HEK293 (cell line): ENCODE measurements at regions not wholly inside any gene's neighbourhood (a gene's known extent, or its start where the extent isn't known, plus 50 kb on each side); places are given as distances from the start of the nearest gene placed in this dataset.

Experiments
- CTCF ChIA-PET: fragments of 350-600 bp; formaldehyde crosslinking; extraction: SDS; loops from one replicate; lab custom pipeline; 2021; ENCODE audit warnings: antibody characterized with exemption; lab: Yijun Ruan, JAX
- POLR2A ChIA-PET: fragments of 300-600 bp; formaldehyde crosslinking; extraction: SDS; loops from one replicate; lab custom pipeline; 2020; ENCODE audit warnings: antibody characterized with exemption, inconsistent platforms; lab: Yijun Ruan, JAX
- H3K27ac ChIP-seq: fragments of 200-500 bp; sonication (Bioruptor generic); 2 replicates; pipeline ENCODE4 v1.5.1; 2014; ENCODE audit warnings: low read depth, low read length, control low read depth, inconsistent platforms; ENCODE audit errors: extremely low read depth
- H3K36me3 ChIP-seq, 2 experiments: fragments of 200-500 bp in 1 of 2; sonication (Bioruptor generic) in 1 of 2; 1 replicate in 1 of 2; 2 replicates in 1 of 2; pipeline ENCODE4 v1.5.1; 2014 to 2017; ENCODE audit warnings: inconsistent platforms in 2 of 2, low read length in 2 of 2; ENCODE audit not compliant: control insufficient read depth in 2 of 2, insufficient read depth in 1 of 2
- H3K4me1 ChIP-seq: fragments of 200-500 bp; sonication (Bioruptor generic); 2 replicates; pipeline ENCODE4 v1.5.1; 2014; ENCODE audit warnings: mild to moderate bottlenecking, low read length, inconsistent platforms; ENCODE audit not compliant: control insufficient read depth, insufficient read depth
- H3K4me3 ChIP-seq: 2 replicates; pipeline ENCODE4 v1.5.1; 2011; ENCODE audit warnings: low read depth, mild to moderate bottlenecking, control low read depth, low read length, moderate library complexity
- H3K9me3 ChIP-seq: fragments of 200-500 bp; sonication (Bioruptor generic); 2 replicates; pipeline ENCODE4 v1.5.1; 2014; ENCODE audit warnings: low read depth, low read length, inconsistent platforms; ENCODE audit not compliant: control insufficient read depth, insufficient read depth
- HOXA7 ChIP-seq: sonication (generic); formaldehyde crosslinking; IDR thresholded peaks from 2 replicates; pipeline ENCODE4 v1.8.1; 2022; ENCODE audit warnings: missing genetic modification reagents, borderline replicate concordance
- KLF16 ChIP-seq: fragments of 450-650 bp; formaldehyde crosslinking; IDR thresholded peaks from 2 replicates; pipeline ENCODE4 v1.5.1; 2017; ENCODE audit warnings: missing biosample characterization, missing genetic modification characterization
- KLF7 ChIP-seq: fragments of 450-650 bp; formaldehyde crosslinking; IDR thresholded peaks from 2 replicates; pipeline ENCODE4 v1.5.1; 2016; ENCODE audit warnings: missing biosample characterization, missing genetic modification characterization, borderline replicate concordance
- MYNN ChIP-seq: fragments of 450-650 bp; formaldehyde crosslinking; IDR thresholded peaks from 2 replicates; pipeline ENCODE4 v1.5.1; 2016; ENCODE audit warnings: missing biosample characterization, missing genetic modification characterization, borderline replicate concordance
- PBX3 ChIP-seq: sonication (generic); formaldehyde crosslinking; IDR thresholded peaks from 2 replicates; pipeline ENCODE4 v1.8.1; 2022; ENCODE audit warnings: mild to moderate bottlenecking, moderate library complexity, missing genetic modification reagents
- PRDM6 ChIP-seq: fragments of 450-650 bp; formaldehyde crosslinking; IDR thresholded peaks from 2 replicates; pipeline ENCODE4 v1.5.1; 2017; ENCODE audit warnings: missing biosample characterization, missing genetic modification characterization
- SP7 ChIP-seq: fragments of 450-650 bp; formaldehyde crosslinking; IDR thresholded peaks from 2 replicates; pipeline ENCODE4 v1.5.1; 2016; ENCODE audit warnings: missing biosample characterization, missing genetic modification characterization
- WT1 ChIP-seq: fragments of 450-650 bp; formaldehyde crosslinking; IDR thresholded peaks from 2 replicates; pipeline ENCODE4 v1.5.1; 2016; ENCODE audit warnings: missing biosample characterization, missing genetic modification characterization
- ZBTB11 ChIP-seq: fragments of 450-650 bp; formaldehyde crosslinking; conservative IDR thresholded peaks from 2 replicates; pipeline ENCODE4 v1.5.1; 2016; ENCODE audit warnings: low read depth, missing biosample characterization, missing genetic modification characterization
- ZBTB20 ChIP-seq: fragments of 450-650 bp; formaldehyde crosslinking; IDR thresholded peaks from 2 replicates; pipeline ENCODE4 v1.5.1; 2016; ENCODE audit warnings: missing biosample characterization, missing genetic modification characterization
- ZEB2 ChIP-seq: fragments of 450-650 bp; formaldehyde crosslinking; IDR thresholded peaks from 2 replicates; pipeline ENCODE4 v1.5.1; 2016; ENCODE audit warnings: missing biosample characterization, missing genetic modification characterization
- ZNF10 ChIP-seq: fragments of 450-650 bp; formaldehyde crosslinking; IDR thresholded peaks from 2 replicates; pipeline ENCODE4 v1.5.1; 2017; ENCODE audit warnings: missing biosample characterization, missing genetic modification characterization
- ZNF155 ChIP-seq: fragments of 450-650 bp; formaldehyde crosslinking; IDR thresholded peaks from 2 replicates; pipeline ENCODE4 v1.5.1; 2016; ENCODE audit warnings: missing biosample characterization, missing genetic modification characterization
- ZNF16 ChIP-seq: fragments of 450-650 bp; formaldehyde crosslinking; IDR thresholded peaks from 2 replicates; pipeline ENCODE4 v1.5.1; 2016; ENCODE audit warnings: low read depth, missing biosample characterization, missing genetic modification characterization
- ZNF26 ChIP-seq: fragments of 450-650 bp; formaldehyde crosslinking; IDR thresholded peaks from 2 replicates; pipeline ENCODE4 v1.5.1; 2016; ENCODE audit warnings: missing biosample characterization, missing genetic modification characterization
- ZNF354C ChIP-seq: fragments of 450-650 bp; formaldehyde crosslinking; IDR thresholded peaks from 2 replicates; pipeline ENCODE4 v1.5.1; 2016; ENCODE audit warnings: missing biosample characterization, missing genetic modification characterization, low read depth, borderline replicate concordance
- ZNF37A ChIP-seq: fragments of 450-650 bp; IDR thresholded peaks from 2 replicates; pipeline ENCODE4 v1.5.1; 2018; ENCODE audit warnings: missing biosample characterization, missing genetic modification characterization
- ZNF398 ChIP-seq: fragments of 450-650 bp; formaldehyde crosslinking; IDR thresholded peaks from 2 replicates; pipeline ENCODE4 v1.5.1; 2017; ENCODE audit warnings: missing biosample characterization, missing genetic modification characterization
- ZNF416 ChIP-seq: fragments of 450-650 bp; formaldehyde crosslinking; IDR thresholded peaks from 2 replicates; pipeline ENCODE4 v1.5.1; 2016; ENCODE audit warnings: missing biosample characterization, missing genetic modification characterization
- ZNF529 ChIP-seq: fragments of 450-650 bp; formaldehyde crosslinking; IDR thresholded peaks from 2 replicates; pipeline ENCODE4 v1.5.1; 2017; ENCODE audit warnings: missing genetic modification characterization, missing biosample characterization; ENCODE audit not compliant: insufficient replicate concordance
- ZNF580 ChIP-seq: fragments of 450-650 bp; formaldehyde crosslinking; IDR thresholded peaks from 2 replicates; pipeline ENCODE4 v1.5.1; 2016; ENCODE audit warnings: missing biosample characterization, missing genetic modification characterization
- ZNF600 ChIP-seq: fragments of 450-650 bp; formaldehyde crosslinking; IDR thresholded peaks from 2 replicates; pipeline ENCODE4 v1.5.1; 2016; ENCODE audit warnings: missing biosample characterization, missing genetic modification characterization
- ZNF677 ChIP-seq: fragments of 450-650 bp; IDR thresholded peaks from 2 replicates; pipeline ENCODE4 v1.5.0; 2018; ENCODE audit warnings: missing biosample characterization, mild to moderate bottlenecking, missing genetic modification characterization, moderate library complexity
- ZNF785 ChIP-seq: fragments of 450-650 bp; formaldehyde crosslinking; IDR thresholded peaks from 2 replicates; pipeline ENCODE4 v1.5.1; 2016; ENCODE audit warnings: missing biosample characterization, missing genetic modification characterization
- ZSCAN16 ChIP-seq: fragments of 450-650 bp; formaldehyde crosslinking; IDR thresholded peaks from 2 replicates; pipeline ENCODE4 v1.5.1; 2016; ENCODE audit warnings: missing biosample characterization, missing genetic modification characterization

- no peaks in the 10 kb centered on the region for H3K36me3 ChIP-seq
- POLR2A ChIA-PET = no interaction called here
- CTCF ChIA-PET = no interaction called here
Observed at GRCh38 chr12:118727979-118728366, 253.4 kb upstream of the SRRM4 start.

GRCh38 chr12:118734266-118734665, 247.1 kb upstream of the SRRM4 start:
- ChIA-PET POLR2A (no interaction called here), CTCF (no interaction called here)
- no peak overlapping the region for H3K4me3 ChIP-seq
- H3K27ac ChIP-seq = no peak overlapping the region
- no peaks in the 10 kb centered on the region for H3K36me3 ChIP-seq
- H3K9me3 ChIP-seq = no peaks in the 10 kb centered on the region
- no peaks in the 10 kb centered on the region for H3K4me1 ChIP-seq
- no peak for TF ChIP-seq KLF16 (tag by site-specific recombination)
- no peak for TF ChIP-seq ZNF529 (tag by site-specific recombination)
- no peak for TF ChIP-seq ZBTB11 (tag by site-specific recombination)
- TF ChIP-seq ZNF677 (tag by site-specific recombination) = no peak
- TF ChIP-seq ZNF16 (tag by site-specific recombination) = no peak
- TF ChIP-seq ZNF580 = no peak
- no peak for TF ChIP-seq ZNF354C (tag by site-specific recombination)

More at GRCh38 chr12:118727979-118728366, 253.4 kb upstream of the SRRM4 start:
- no peaks in the 10 kb centered on the region for H3K9me3 ChIP-seq
- no peak for TF ChIP-seq ZSCAN16 (tag by site-specific recombination)
- no peak for TF ChIP-seq ZNF26 (tag by site-specific recombination)
- TF ChIP-seq ZNF600 (tag by site-specific recombination) = no peak
- no peak for TF ChIP-seq PRDM6 (tag by site-specific recombination)
- no peak for TF ChIP-seq ZNF155 (tag by site-specific recombination)
- no peak for TF ChIP-seq ZNF785 (tag by site-specific recombination)
- no peak for TF ChIP-seq ZBTB20 (tag by site-specific recombination)
- TF ChIP-seq KLF16 (tag by site-specific recombination) = no peak
- TF ChIP-seq ZNF37A (tag by site-specific recombination) = no peak
- no peak for TF ChIP-seq ZNF416
- no peak for TF ChIP-seq ZNF398 (tag by site-specific recombination)
- no peak for TF ChIP-seq SP7
- TF ChIP-seq PBX3 (CRISPR knock-in tag) = no peak
- TF ChIP-seq MYNN (tag by site-specific recombination) = no peak
- TF ChIP-seq HOXA7 (CRISPR knock-in tag) = no peak
- no peak for TF ChIP-seq WT1 (tag by site-specific recombination)
- no peak for TF ChIP-seq ZEB2 (tag by site-specific recombination)
- no peak for TF ChIP-seq KLF7
- TF ChIP-seq ZNF10 (tag by site-specific recombination) = no peak
- TF ChIP-seq, all 188 proteins: peak for 0
- Histone ChIP-seq H3K4me3 (no peak overlapping the region), H3K4me1 (no peaks in the 10 kb centered on the region), H3K27ac (no peak overlapping the region)
